ENCODE measurements at regions not wholly inside any gene's neighbourhood (a gene's known extent, or its start where the extent isn't known, plus 50 kb on each side); places are given as distances from the start of the nearest gene placed in this dataset.

- no peak for DNase-seq (ENCODE audit: extremely low spot score)
- TF ChIP-seq FOXA1 (IDR thresholded peaks at IDR 0.05): no peak
- no peak for TF ChIP-seq ARNT (IDR thresholded peaks at IDR 0.05)
- no peak for TF ChIP-seq SUZ12 (IDR thresholded peaks at IDR 0.05)
- no peak for TF ChIP-seq TARDBP (IDR thresholded peaks at IDR 0.05)
- no peak for TF ChIP-seq BHLHE40 (IDR thresholded peaks at IDR 0.05; ENCODE audit: borderline replicate concordance)
- no peak for TF ChIP-seq ZNF384 (IDR thresholded peaks at IDR 0.05)
- TF ChIP-seq NFRKB (IDR thresholded peaks at IDR 0.05): no peak
- TF ChIP-seq LEF1 (IDR thresholded peaks at IDR 0.05; ENCODE audit: borderline replicate concordance): no peak
- TF ChIP-seq L3MBTL2 (conservative IDR thresholded peaks at IDR 0.05): no peak
- TF ChIP-seq FOXM1 (IDR thresholded peaks at IDR 0.05; ENCODE audit: borderline replicate concordance): no peak
- TF ChIP-seq CTBP1 (IDR thresholded peaks at IDR 0.05; ENCODE audit: borderline replicate concordance): no peak
- TF ChIP-seq ELF4 (IDR thresholded peaks at IDR 0.05): no peak
- TF ChIP-seq HDGF (IDR thresholded peaks at IDR 0.05; ENCODE audit: borderline replicate concordance): no peak
- ChIA-PET CTCF (interaction anchor here (0.6 kb wide), 1 partner anchor 215 kb away, joined by 3 read pairs; no protein-coding TSS in a partner anchor), POLR2A (no interaction called here)
Observed at GRCh38 chr3:64398476-64398875, 173.2 kb upstream of the PRICKLE2 start.

GRCh38 chr3:64398006-64398405 lies 172.7 kb upstream of the PRICKLE2 start:
- CTCF ChIA-PET: interaction anchor here (1.2 kb wide), 1 partner anchor 211 kb away, joined by 5 read pairs; no protein-coding TSS in a partner anchor
- DNase-seq (ENCODE audit: extremely low spot score): no peak
- no peak for TF ChIP-seq SP1 (IDR thresholded peaks at IDR 0.05)
- TF ChIP-seq SUZ12 (IDR thresholded peaks at IDR 0.05): no peak
- no peak for TF ChIP-seq BHLHE40 (IDR thresholded peaks at IDR 0.05; ENCODE audit: borderline replicate concordance)
- TF ChIP-seq FOXA1 (IDR thresholded peaks at IDR 0.05): no peak
- TF ChIP-seq LEF1 (IDR thresholded peaks at IDR 0.05; ENCODE audit: borderline replicate concordance): no peak
- no peak for TF ChIP-seq PKNOX1 (IDR thresholded peaks at IDR 0.05)
- no peak for TF ChIP-seq FOXM1 (IDR thresholded peaks at IDR 0.05; ENCODE audit: borderline replicate concordance)
- no peak for TF ChIP-seq ARNT (IDR thresholded peaks at IDR 0.05)
- TF ChIP-seq ELF4 (IDR thresholded peaks at IDR 0.05): no peak
- no peak for TF ChIP-seq CTBP1 (IDR thresholded peaks at IDR 0.05; ENCODE audit: borderline replicate concordance)
- TF ChIP-seq NFRKB (IDR thresholded peaks at IDR 0.05): no peak

DNA sequence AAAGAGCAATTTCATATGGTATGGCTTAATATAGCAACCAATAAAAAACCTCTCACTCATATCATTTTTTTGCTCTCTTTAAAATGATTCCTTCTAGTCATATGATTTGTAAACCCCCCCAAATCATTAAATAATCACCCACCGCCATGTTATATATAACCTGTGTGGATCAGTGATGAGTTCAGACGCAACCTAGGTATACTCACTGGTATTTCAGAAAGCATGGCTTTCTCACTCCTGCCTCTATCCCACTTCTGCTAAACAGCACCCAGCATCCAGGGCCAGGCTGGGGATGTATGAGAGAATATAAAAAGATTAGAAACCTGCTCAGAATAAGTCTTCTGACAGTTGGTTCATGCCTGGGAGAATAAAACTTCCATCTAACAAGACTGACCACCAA lies 172.3 kb upstream of the PRICKLE2 start:
- ChIA-PET CTCF (interaction anchor here (0.5 to 1.2 kb wide), 2 partner anchors 211 to 367 kb away, joined by 3 to 5 read pairs; no protein-coding TSS in a partner anchor), POLR2A (interaction anchor here (0.7 kb wide), 1 partner anchor 153 kb away, joined by 3 read pairs; no protein-coding TSS in a partner anchor)
- TF ChIP-seq CTBP1 (IDR thresholded peaks at IDR 0.05; ENCODE audit: borderline replicate concordance) (no peak), HDGF (IDR thresholded peaks at IDR 0.05; ENCODE audit: borderline replicate concordance) (no peak)
- DNase-seq (ENCODE audit: extremely low spot score): no peak

More at GRCh38 chr3:64398006-64398405, 172.7 kb upstream of the PRICKLE2 start:
- POLR2A ChIA-PET: no interaction called here

GRCh38 chr3:64395490-64395889 lies 170.2 kb upstream of the PRICKLE2 start:
- TF ChIP-seq FOXA1 (IDR thresholded peaks at IDR 0.05): no peak
- no peak for TF ChIP-seq ZNF384 (IDR thresholded peaks at IDR 0.05)
- no peak for TF ChIP-seq BHLHE40 (IDR thresholded peaks at IDR 0.05; ENCODE audit: borderline replicate concordance)
- TF ChIP-seq ARNT (IDR thresholded peaks at IDR 0.05): no peak
- no peak for TF ChIP-seq LEF1 (IDR thresholded peaks at IDR 0.05; ENCODE audit: borderline replicate concordance)
- TF ChIP-seq HDGF (IDR thresholded peaks at IDR 0.05; ENCODE audit: borderline replicate concordance): no peak
- no peak for TF ChIP-seq PKNOX1 (IDR thresholded peaks at IDR 0.05)
- TF ChIP-seq L3MBTL2 (conservative IDR thresholded peaks at IDR 0.05): no peak
- TF ChIP-seq FOXK2 (IDR thresholded peaks at IDR 0.05): no peak
- TF ChIP-seq NFRKB (IDR thresholded peaks at IDR 0.05): no peak
- no peak for TF ChIP-seq ELF4 (IDR thresholded peaks at IDR 0.05)
- no peak for TF ChIP-seq SUZ12 (IDR thresholded peaks at IDR 0.05)
- no peak for TF ChIP-seq CTBP1 (IDR thresholded peaks at IDR 0.05; ENCODE audit: borderline replicate concordance)
- no peak for TF ChIP-seq SP1 (IDR thresholded peaks at IDR 0.05)
- TF ChIP-seq TARDBP (IDR thresholded peaks at IDR 0.05): no peak
- no peak for TF ChIP-seq FOXM1 (IDR thresholded peaks at IDR 0.05; ENCODE audit: borderline replicate concordance)
- DNase-seq (ENCODE audit: extremely low spot score): no peak
- ChIA-PET POLR2A (no interaction called here), CTCF (no interaction called here)

DNA sequence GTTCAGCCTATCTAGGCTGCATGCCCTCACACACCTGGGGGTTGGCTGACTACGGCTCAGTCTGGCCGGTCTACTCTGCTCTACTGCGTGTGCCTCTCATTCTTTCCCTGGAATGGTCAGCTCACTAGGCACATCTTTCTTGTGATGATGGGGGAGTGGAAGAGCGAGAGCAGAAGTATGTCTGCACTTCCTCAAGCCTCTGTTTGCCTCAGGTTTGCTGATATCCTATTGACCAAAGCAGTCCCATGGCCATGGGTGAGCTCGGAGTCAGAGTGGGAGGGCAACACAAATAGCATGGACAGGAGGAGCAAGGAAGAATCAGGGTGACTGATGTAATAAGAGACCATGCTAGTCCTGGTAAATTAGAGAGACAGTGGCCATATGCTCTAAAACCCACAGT lies 167.9 kb upstream of the PRICKLE2 start:
- POLR2A ChIA-PET: no interaction called here
- TF ChIP-seq FOXK2 (IDR thresholded peaks at IDR 0.05): no peak
- no peak for DNase-seq (ENCODE audit: extremely low spot score)
- CTCF ChIA-PET: interaction anchor here (0.9 kb wide), 1 partner anchor 66 kb away, joined by 3 read pairs; no protein-coding TSS in a partner anchor

DNA sequence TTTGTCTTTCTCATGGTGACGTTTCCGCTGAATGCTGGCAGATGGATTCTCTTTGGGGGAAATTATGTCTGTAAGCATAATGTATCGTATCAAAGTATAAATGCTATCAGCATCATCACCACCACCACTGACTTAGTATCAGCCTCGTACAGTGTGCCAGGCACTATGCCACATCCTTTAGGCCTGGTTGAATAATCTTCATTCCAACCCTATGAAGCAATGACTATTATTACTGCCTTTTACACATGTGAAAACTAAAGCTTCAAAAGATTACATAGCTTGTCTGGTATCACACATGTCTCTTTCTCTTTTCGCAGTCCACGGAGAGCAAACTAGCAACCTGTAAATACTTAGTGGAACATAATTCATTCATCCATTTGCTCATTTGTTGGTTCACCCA lies 166.7 kb upstream of the PRICKLE2 start:
- CTCF ChIA-PET: no interaction called here

More for the DNA sequence above, 166.7 kb upstream of the PRICKLE2 start:
- no peak for DNase-seq (ENCODE audit: extremely low spot score)
- TF ChIP-seq ZNF384 (IDR thresholded peaks at IDR 0.05) (no peak), NFRKB (IDR thresholded peaks at IDR 0.05) (no peak), TARDBP (IDR thresholded peaks at IDR 0.05) (no peak), PKNOX1 (IDR thresholded peaks at IDR 0.05) (no peak), SP1 (IDR thresholded peaks at IDR 0.05) (no peak), ARNT (IDR thresholded peaks at IDR 0.05) (no peak), ELF4 (IDR thresholded peaks at IDR 0.05) (no peak), L3MBTL2 (conservative IDR thresholded peaks at IDR 0.05) (no peak), CTBP1 (IDR thresholded peaks at IDR 0.05; ENCODE audit: borderline replicate concordance) (no peak), FOXK2 (IDR thresholded peaks at IDR 0.05) (no peak)
- POLR2A ChIA-PET: no interaction called here
